ENCODE measurements at regions not wholly inside any gene's neighbourhood (a gene's known extent, or its start where the extent isn't known, plus 50 kb on each side); places are given as distances from the start of the nearest gene placed in this dataset.
A peak's percentile ranks its signal among the peaks of the same experiment; 100 is the strongest.
"Not testable (repeated sequence)": the region's sequence is repeated elsewhere in the genome, so short reads cannot be mapped to it uniquely, and the experiment has no call there.

GRCh38 chr3:95815828-95816227, 998.6 kb upstream of the EPHA6 start:
- H3K27me3 ChIP-seq (ENCODE audit: low read length): no peaks in the 10 kb centered on the region
- peak; percentile 43 for DNase-seq
- peak overlapping the region; percentile 18; the same call in 1 of the 2 replicates for H3K27ac ChIP-seq (ENCODE audit: low read length)
- ATAC-seq: peak; percentile 57; the same call in 1 of the 2 replicates
- no peaks in the 10 kb centered on the region for H3F3A ChIP-seq (ENCODE audit: low read length, unreplicated experiment)
- H4K20me1 ChIP-seq (ENCODE audit: low read length): no peaks in the 10 kb centered on the region
- no peaks in the 10 kb centered on the region; the same call in 1 of the 2 replicates for H3K4me1 ChIP-seq (ENCODE audit: insufficient read depth, low read length)
- no peak overlapping the region for H3K4me3 ChIP-seq (ENCODE audit: low read length)
- no peak overlapping the region for H3K9ac ChIP-seq (ENCODE audit: low read length)
- intact Hi-C loops (cut with micrococcal nuclease): no loop called here
- H3K9me2 ChIP-seq (replicated peaks; ENCODE audit: low read length): no peaks in the 10 kb centered on the region
- H3K36me3 ChIP-seq (ENCODE audit: low read depth, low read length): no peaks in the 10 kb centered on the region
- no peak overlapping the region for H2AFZ ChIP-seq (ENCODE audit: low read length)
- ChIA-PET POLR2A (ENCODE audit: unreplicated experiment) (no interaction called here), CTCF (no interaction called here)
- H3K79me2 ChIP-seq (ENCODE audit: low read length): no peaks in the 10 kb centered on the region
- H3K9me3 ChIP-seq (ENCODE audit: low read length): no peaks in the 10 kb centered on the region
- BruUV-seq (replicated peaks): no TSS peak
- TF ChIP-seq CTCF (conservative IDR thresholded peaks at IDR 0.05; ENCODE audit: low read depth, low read length) (no peak), EZH2phosphoT487 (IDR thresholded peaks at IDR 0.05; ENCODE audit: borderline replicate concordance, low read length) (no peak), EZH2 (IDR thresholded peaks at IDR 0.05; ENCODE audit: low read length, unreplicated experiment) (no peak)
- no peak overlapping the region for H3K4me2 ChIP-seq (ENCODE audit: low read length)

GRCh38 chr3:95826419-95826818, 988.0 kb upstream of the EPHA6 start:
- H3K36me3 ChIP-seq (ENCODE audit: low read depth, low read length): no peaks in the 10 kb centered on the region
- no peak overlapping the region for H3K27ac ChIP-seq (ENCODE audit: low read length)
- ATAC-seq (no peak), DNase-seq (no peak)
- ChIA-PET CTCF (no interaction called here), POLR2A (ENCODE audit: unreplicated experiment) (no interaction called here)
- H3K4me1 ChIP-seq (ENCODE audit: insufficient read depth, low read length): no peaks in the 10 kb centered on the region
- no peak overlapping the region for H3K4me2 ChIP-seq (ENCODE audit: low read length)
- no peaks in the 10 kb centered on the region for H3K79me2 ChIP-seq (ENCODE audit: low read length)
- no peaks in the 10 kb centered on the region for H4K20me1 ChIP-seq (ENCODE audit: low read length)
- no TSS peak for BruUV-seq (replicated peaks)
- no peaks in the 10 kb centered on the region for H3K27me3 ChIP-seq (ENCODE audit: low read length)
- no peaks in the 10 kb centered on the region for H3K9me3 ChIP-seq (ENCODE audit: low read length)
- no peaks in the 10 kb centered on the region for H3K9me2 ChIP-seq (replicated peaks; ENCODE audit: low read length)
- no peak overlapping the region for H2AFZ ChIP-seq (ENCODE audit: low read length)
- H3K9ac ChIP-seq (ENCODE audit: low read length): no peak overlapping the region
- intact Hi-C loops (cut with micrococcal nuclease): no loop called here
- H3F3A ChIP-seq (ENCODE audit: low read length, unreplicated experiment): no peaks in the 10 kb centered on the region
- H3K4me3 ChIP-seq (ENCODE audit: low read length): no peak overlapping the region
- no peak for TF ChIP-seq EZH2 (IDR thresholded peaks at IDR 0.05; ENCODE audit: low read length, unreplicated experiment)
- TF ChIP-seq EZH2phosphoT487 (IDR thresholded peaks at IDR 0.05; ENCODE audit: borderline replicate concordance, low read length): no peak
- TF ChIP-seq CTCF (conservative IDR thresholded peaks at IDR 0.05; ENCODE audit: low read depth, low read length): no peak

GRCh38 chr3:95832146-95832545, 982.2 kb upstream of the EPHA6 start:
- Histone ChIP-seq H3K4me1 (ENCODE audit: insufficient read depth, low read length) (no peaks in the 10 kb centered on the region), H4K20me1 (ENCODE audit: low read length) (no peaks in the 10 kb centered on the region), H3K4me2 (ENCODE audit: low read length) (no peak overlapping the region), H3K9me3 (ENCODE audit: low read length) (no peaks in the 10 kb centered on the region), H2AFZ (ENCODE audit: low read length) (no peak overlapping the region), H3F3A (ENCODE audit: low read length, unreplicated experiment) (no peaks in the 10 kb centered on the region), H3K27ac (ENCODE audit: low read length) (no peak overlapping the region), H3K9me2 (replicated peaks; ENCODE audit: low read length) (no peaks in the 10 kb centered on the region), H3K79me2 (ENCODE audit: low read length) (no peaks in the 10 kb centered on the region), H3K36me3 (ENCODE audit: low read depth, low read length) (no peaks in the 10 kb centered on the region), H3K27me3 (ENCODE audit: low read length) (no peaks in the 10 kb centered on the region), H3K9ac (ENCODE audit: low read length) (no peak overlapping the region), H3K4me3 (ENCODE audit: low read length) (no peak overlapping the region)
- intact Hi-C loops (cut with micrococcal nuclease): no loop called here
- DNase-seq: no peak
- CTCF ChIA-PET: no interaction called here
- no peak for ATAC-seq
- BruUV-seq (replicated peaks): no TSS peak
- POLR2A ChIA-PET (ENCODE audit: unreplicated experiment): no interaction called here
- no peak for TF ChIP-seq CTCF (conservative IDR thresholded peaks at IDR 0.05; ENCODE audit: low read depth, low read length)
- TF ChIP-seq EZH2phosphoT487 (IDR thresholded peaks at IDR 0.05; ENCODE audit: borderline replicate concordance, low read length): no peak
- TF ChIP-seq EZH2 (IDR thresholded peaks at IDR 0.05; ENCODE audit: low read length, unreplicated experiment): no peak

- H3K9me3 ChIP-seq (ENCODE audit: low read length); H3K27me3 ChIP-seq (ENCODE audit: low read length); H3K27ac ChIP-seq (ENCODE audit: low read length); H3K9me2 ChIP-seq (replicated peaks; ENCODE audit: low read length); ATAC-seq; H3F3A ChIP-seq (ENCODE audit: low read length, unreplicated experiment); intact Hi-C loops (cut with micrococcal nuclease); BruUV-seq (replicated peaks); H4K20me1 ChIP-seq (ENCODE audit: low read length); H2AFZ ChIP-seq (ENCODE audit: low read length); DNase-seq; POLR2A ChIA-PET (ENCODE audit: unreplicated experiment); H3K4me1 ChIP-seq (ENCODE audit: insufficient read depth, low read length); CTCF ChIA-PET; H3K4me2 ChIP-seq (ENCODE audit: low read length); H3K9ac ChIP-seq (ENCODE audit: low read length); H3K36me3 ChIP-seq (ENCODE audit: low read depth, low read length); H3K4me3 ChIP-seq (ENCODE audit: low read length); H3K79me2 ChIP-seq (ENCODE audit: low read length): not testable (repeated sequence)
Measured at GRCh38 chr3:95860628-95861027, 953.8 kb upstream of the EPHA6 start.

All from PC-3 (cell line).